ENCODE measurements at regions not wholly inside any gene's neighbourhood (a gene's known extent, or its start where the extent isn't known, plus 50 kb on each side); places are given as distances from the start of the nearest gene placed in this dataset.
"Not testable (repeated sequence)": the region's sequence is repeated elsewhere in the genome, so short reads cannot be mapped to it uniquely, and the experiment has no call there.

- Mint-ChIP-seq H3K4me1 (ENCODE audit: low read depth) (no peaks in the 10 kb centered on the region), H3K4me3 (ENCODE audit: low read depth) (no peak overlapping the region), H3K9me3 (ENCODE audit: low read depth) (no peaks in the 10 kb centered on the region), H3K36me3 (ENCODE audit: insufficient read depth) (no peaks in the 10 kb centered on the region), H3K27ac (no peak overlapping the region), H3K27me3 (peaks cover 34% of the 10 kb centered on the region)
- DNase-seq (ENCODE audit: low spot score, unreplicated experiment) = no peak
- no peak for TF ChIP-seq CTCF (IDR thresholded peaks at IDR 0.05; ENCODE audit: unreplicated experiment)
Measured at GRCh38 chr9:115838417-115838816, 315.2 kb upstream of the PAPPA start.

- DNase-seq (ENCODE audit: low spot score, unreplicated experiment); H3K4me1 Mint-ChIP-seq (ENCODE audit: low read depth); H3K9me3 Mint-ChIP-seq (ENCODE audit: low read depth); H3K27ac Mint-ChIP-seq; H3K4me3 Mint-ChIP-seq (ENCODE audit: low read depth); H3K36me3 Mint-ChIP-seq (ENCODE audit: insufficient read depth): not testable (repeated sequence)
- peaks cover 51% of the 10 kb centered on the region for H3K27me3 Mint-ChIP-seq
Measured at GRCh38 chr9:115844433-115844832, 309.2 kb upstream of the PAPPA start.

GRCh38 chr9:115845648-115846312, 307.8 kb upstream of the PAPPA start:
- Mint-ChIP-seq H3K9me3 (ENCODE audit: low read depth) (no peaks in the 10 kb centered on the region), H3K4me3 (ENCODE audit: low read depth) (no peak overlapping the region), H3K36me3 (ENCODE audit: insufficient read depth) (no peaks in the 10 kb centered on the region), H3K4me1 (ENCODE audit: low read depth) (no peaks in the 10 kb centered on the region), H3K27ac (no peak overlapping the region), H3K27me3 (peaks cover 47% of the 10 kb centered on the region)
- DNase-seq (ENCODE audit: low spot score, unreplicated experiment) = no peak
- no peak for TF ChIP-seq CTCF (IDR thresholded peaks at IDR 0.05; ENCODE audit: unreplicated experiment)

GRCh38 chr9:115847216-115847615, 306.4 kb upstream of the PAPPA start:
- no peak for DNase-seq (ENCODE audit: low spot score, unreplicated experiment)
- Mint-ChIP-seq H3K9me3 (ENCODE audit: low read depth) (no peaks in the 10 kb centered on the region), H3K27ac (no peak overlapping the region), H3K36me3 (ENCODE audit: insufficient read depth) (no peaks in the 10 kb centered on the region), H3K4me1 (ENCODE audit: low read depth) (no peaks in the 10 kb centered on the region), H3K27me3 (peaks cover 38% of the 10 kb centered on the region), H3K4me3 (ENCODE audit: low read depth) (no peak overlapping the region)
- TF ChIP-seq CTCF (IDR thresholded peaks at IDR 0.05; ENCODE audit: unreplicated experiment) = no peak

- TF ChIP-seq CTCF (IDR thresholded peaks at IDR 0.05; ENCODE audit: unreplicated experiment) = no peak
- H3K4me1 Mint-ChIP-seq (ENCODE audit: low read depth) = no peaks in the 10 kb centered on the region
- H3K27me3 Mint-ChIP-seq = peaks cover 15% of the 10 kb centered on the region
- H3K27ac Mint-ChIP-seq = no peak overlapping the region
- H3K4me3 Mint-ChIP-seq (ENCODE audit: low read depth) = no peak overlapping the region
- DNase-seq (ENCODE audit: low spot score, unreplicated experiment) = no peak
- H3K9me3 Mint-ChIP-seq (ENCODE audit: low read depth) = no peaks in the 10 kb centered on the region
- no peaks in the 10 kb centered on the region for H3K36me3 Mint-ChIP-seq (ENCODE audit: insufficient read depth)
Measured at GRCh38 chr9:115849679-115850412, 303.7 kb upstream of the PAPPA start.
